ENCODE measurements at regions not wholly inside any gene's neighbourhood (a gene's known extent, or its start where the extent isn't known, plus 50 kb on each side); places are given as distances from the start of the nearest gene placed in this dataset.

- no peak for DNase-seq (ENCODE audit: low read depth in 1 of 2, low spot score in 2 of 2)
- no peak for TF ChIP-seq HDAC2 (IDR thresholded peaks at IDR 0.05; ENCODE audit: borderline replicate concordance in 1 of 2, low read depth in 2 of 2, low read length in 2 of 2)
- TF ChIP-seq BCL11A (IDR thresholded peaks at IDR 0.05; ENCODE audit: low read depth in 2 of 2, low read length in 2 of 2), result no peak
- no peak for TF ChIP-seq TBP (IDR thresholded peaks at IDR 0.05; ENCODE audit: low read depth, low read length)
- TF ChIP-seq BRCA1 (IDR thresholded peaks at IDR 0.05; ENCODE audit: low read depth, low read length), result no peak
- no peak for TF ChIP-seq CEBPB (IDR thresholded peaks at IDR 0.05; ENCODE audit: low read depth, low read length)
- TF ChIP-seq CTCF (IDR thresholded peaks at IDR 0.05; ENCODE audit: control extremely low read depth in 1 of 3, insufficient read depth in 1 of 3, low read depth in 1 of 3, low read length in 3 of 3), result no peak
- no peak for TF ChIP-seq ATF3 (IDR thresholded peaks at IDR 0.05; ENCODE audit: insufficient read depth, low read depth, low read length)
- no peak for TF ChIP-seq SP1 (IDR thresholded peaks at IDR 0.05; ENCODE audit: low read depth, low read length)
- TF ChIP-seq KDM5A (IDR thresholded peaks at IDR 0.05; ENCODE audit: low read length), result no peak
- no peak for TF ChIP-seq SUZ12 (IDR thresholded peaks at IDR 0.05; ENCODE audit: low read length)
Observed at GRCh38 chr11:19552656-19553260, 159.9 kb upstream of the NAV2 start.

More at GRCh38 chr11:19552656-19553260, 159.9 kb upstream of the NAV2 start:
- 79% methylated on average over 8 of the region's 8 CpGs; no CpG with 5 or more reads in 1 of the 2 experiments for WGBS, 2 experiments (ENCODE audit: extremely low coverage in 1 of 2, insufficient coverage in 1 of 2, insufficient read length in 1 of 2, insufficient replicate concordance in 2 of 2, low coverage in 1 of 2, low lambda C conversion rate in 2 of 2, missing lambda C conversion rate in 1 of 2)
- H3K23me2 ChIP-seq (ENCODE audit: low read depth, low read length), result no peaks in the 10 kb centered on the region; the same call in 1 of the 2 replicates
- no peaks in the 10 kb centered on the region for H3K79me2 ChIP-seq (ENCODE audit: control insufficient read depth in 1 of 2, insufficient read depth in 2 of 2, low read length in 2 of 2)
- H3K23ac ChIP-seq (ENCODE audit: insufficient read length), result no peak overlapping the region
- no peak overlapping the region for H3K4me2 ChIP-seq (ENCODE audit: insufficient read depth in 1 of 2, low read depth in 2 of 2, low read length in 2 of 2)
- no peak overlapping the region for H2AK5ac ChIP-seq (ENCODE audit: low read depth, low read length)
- H2BK15ac ChIP-seq (ENCODE audit: low read length), result no peak overlapping the region
- no peaks in the 10 kb centered on the region for H4K20me1 ChIP-seq (replicated peaks in 1 of 2; ENCODE audit: control insufficient read depth in 1 of 2, insufficient read depth in 2 of 2, low read length in 2 of 2)
- CTCF ChIA-PET (ENCODE audit: partially characterized antibody), result interaction anchor here (0.6 to 7.8 kb wide), 50 partner anchors 8 to 482 kb away, joined by 3 to 65 read pairs (median 5); no protein-coding TSS in a partner anchor
- H3K4me3 ChIP-seq (ENCODE audit: extremely low read depth in 1 of 4, insufficient read depth in 2 of 4, low read depth in 3 of 4, low read length in 4 of 4), result no peak overlapping the region
- no peak overlapping the region for H3K18ac ChIP-seq (ENCODE audit: extremely low read depth, low read length)
- H3K27me3 ChIP-seq (replicated peaks in 1 of 4; ENCODE audit: control insufficient read depth in 3 of 4, extremely low read depth in 1 of 4, insufficient read depth in 3 of 4, low read length in 3 of 4), result no peaks in the 10 kb centered on the region
- H3K14ac ChIP-seq (ENCODE audit: insufficient read length), result no peak overlapping the region
- H4K8ac ChIP-seq (ENCODE audit: extremely low read depth, insufficient read depth, low read length), result no peak overlapping the region
- peak overlapping the region; percentile 41; the same call in 1 of the 2 replicates for H2AFZ ChIP-seq (ENCODE audit: low read length)
- no peak overlapping the region for H4K5ac ChIP-seq (ENCODE audit: insufficient read length, low read depth, low read length)
- H4K91ac ChIP-seq (replicated peaks; ENCODE audit: insufficient read length, low read length), result no peak overlapping the region
- H3K36me3 ChIP-seq (ENCODE audit: control insufficient read depth in 2 of 4, insufficient read depth in 4 of 4, low read length in 3 of 4), result no peaks in the 10 kb centered on the region
- POLR2A ChIA-PET (ENCODE audit: partially characterized antibody), result no interaction called here
- no peak overlapping the region for H2BK20ac ChIP-seq (ENCODE audit: low read length)
- no peak overlapping the region for H3K27ac ChIP-seq (ENCODE audit: low read depth, low read length)
- FAIRE-seq, result no peak
- 0 out of 2 replicates have a peak overlapping the region, but pooled peaks have one; percentile 18 for H2BK5ac ChIP-seq (ENCODE audit: low read depth, low read length)
- no peak overlapping the region for H3K9ac ChIP-seq (replicated peaks in 1 of 4; ENCODE audit: extremely low read depth in 1 of 4, low read depth in 3 of 4, low read length in 3 of 4)
- no peak overlapping the region; the same call in 1 of the 2 replicates for H2BK12ac ChIP-seq (ENCODE audit: low read depth, low read length)
- peaks cover 0 to 8% (median 2%) of the 10 kb centered on the region in 4 experiments; a peak in 5 of 7 replicates for H3K4me1 ChIP-seq (replicated peaks in 1 of 4; ENCODE audit: control insufficient read depth in 3 of 4, insufficient read depth in 4 of 4, low read length in 3 of 4)
- no peaks in the 10 kb centered on the region; the same call in 1 of the 2 replicates for H3K79me1 ChIP-seq (ENCODE audit: low read depth, low read length)
- no peak overlapping the region for H3K4ac ChIP-seq (replicated peaks; ENCODE audit: insufficient read length, low read depth, low read length)
- H3K56ac ChIP-seq (replicated peaks; ENCODE audit: insufficient read length, low read depth, low read length), result no peak overlapping the region
- no peaks in the 10 kb centered on the region for H3K9me3 ChIP-seq (ENCODE audit: insufficient read depth in 2 of 2, low read depth in 1 of 2, low read length in 1 of 2)
- no peak overlapping the region for H2BK120ac ChIP-seq (replicated peaks; ENCODE audit: low read depth, low read length)
